Uterus (tissue), 3 donors: ENCODE measurements at regions not wholly inside any gene's neighbourhood (a gene's known extent, or its start where the extent isn't known, plus 50 kb on each side); places are given as distances from the start of the nearest gene placed in this dataset.

Experiments used
- DNase-seq, 2 donors: peaks; one replicate each; pipeline ENCODE4 v3.0.0-alpha.2; 2019 to 2020
- H3K27ac ChIP-seq, 2 donors: fragments of 200-600 bp; sonication (generic); 1 replicate in 1 of 2; 2 replicates in 1 of 2; pipeline ENCODE4 v1.5.1; 2016 to 2018
- H3K27me3 ChIP-seq, 2 donors: fragments of 200-600 bp; sonication (generic); one replicate each; pipeline ENCODE4 v1.5.1; 2018 to 2019; ENCODE audit warnings: control low read depth in 1 of 2
- H3K36me3 ChIP-seq, 2 donors: fragments of 200-600 bp; sonication (generic); one replicate each; pipeline ENCODE4 v1.5.1; 2019; ENCODE audit warnings: control low read depth in 1 of 2
- H3K4me1 ChIP-seq, 2 donors: fragments of 200-600 bp; sonication (generic); one replicate each; pipeline ENCODE4 v1.5.1; 2018 to 2019; ENCODE audit warnings: control low read depth in 1 of 2
- H3K4me3 ChIP-seq, 2 donors: fragments of 200-600 bp; sonication (generic); 1 replicate in 1 of 2; 2 replicates in 1 of 2; pipeline ENCODE4 v1.5.1; 2018 to 2019; ENCODE audit warnings: mild to moderate bottlenecking in 1 of 2
- H3K9me3 ChIP-seq, 2 donors: fragments of 200-600 bp; sonication (generic); one replicate each; pipeline ENCODE4 v1.5.1; 2019; ENCODE audit warnings: control low read depth in 1 of 2
- CTCF ChIP-seq, 4 experiments: fragments of 200-600 bp in 2 of 4; fragments of 450-650 bp in 2 of 4; sonication (generic) in 2 of 4; IDR thresholded peaks; one replicate each; pipeline ENCODE4 v1.5.1; 2016 to 2019; ENCODE audit warnings: antibody characterized with exemption in 4 of 4, mild to moderate bottlenecking in 2 of 4, moderate library complexity in 1 of 4
- POLR2A ChIP-seq, 2 donors: fragments of 450-650 bp; IDR thresholded peaks; one replicate each; pipeline ENCODE4 v1.6.1; 2016; ENCODE audit warnings: antibody characterized with exemption in 2 of 2, mild to moderate bottlenecking in 1 of 2, moderate library complexity in 1 of 2
- intact Hi-C: fragments of 100-400 bp; cut with DNase I; formaldehyde crosslinking; loops from one replicate; pipeline ENCODE4 v1.15.1; 2023; ENCODE audit warnings: low total_unique reads
- donor health status: DM: yes; HTN: yes; CAD: no.

GRCh38 chr12:126558219-126558618 lies 1493.0 kb downstream of the AACS start:
- intact Hi-C loops, result no loop called here
- Histone ChIP-seq H3K4me1 (no peaks in the 10 kb centered on the region), H3K9me3 (no peaks in the 10 kb centered on the region), H3K27me3 (no peaks in the 10 kb centered on the region), H3K4me3 (no peak overlapping the region), H3K27ac (no peak overlapping the region), H3K36me3 (no peaks in the 10 kb centered on the region)
- no peak for DNase-seq
- TF ChIP-seq CTCF (IDR thresholded peaks at IDR 0.05) (no peak), POLR2A (IDR thresholded peaks at IDR 0.05) (no peak)

GRCh38 chr12:126558810-126559209 lies 1493.6 kb downstream of the AACS start:
- Histone ChIP-seq H3K27me3 (no peaks in the 10 kb centered on the region), H3K4me3 (no peak overlapping the region), H3K4me1 (no peaks in the 10 kb centered on the region), H3K36me3 (no peaks in the 10 kb centered on the region), H3K27ac (no peak overlapping the region), H3K9me3 (no peaks in the 10 kb centered on the region)
- intact Hi-C loops, result no loop called here
- no peak for DNase-seq
- TF ChIP-seq CTCF (IDR thresholded peaks at IDR 0.05) (no peak), POLR2A (IDR thresholded peaks at IDR 0.05) (no peak)

- no peak for TF ChIP-seq CTCF (IDR thresholded peaks at IDR 0.05)
- TF ChIP-seq POLR2A (IDR thresholded peaks at IDR 0.05), result no peak
- Histone ChIP-seq H3K4me1 (no peaks in the 10 kb centered on the region), H3K9me3 (no peaks in the 10 kb centered on the region), H3K36me3 (no peaks in the 10 kb centered on the region), H3K27me3 (no peaks in the 10 kb centered on the region), H3K27ac (no peak overlapping the region), H3K4me3 (no peak overlapping the region)
- DNase-seq, result no peak
- intact Hi-C loops, result no loop called here
Measured at GRCh38 chr12:126567016-126567415, 1501.8 kb downstream of the AACS start.

- TF ChIP-seq POLR2A (IDR thresholded peaks at IDR 0.05), result no peak
- TF ChIP-seq CTCF (IDR thresholded peaks at IDR 0.05), result no peak
- intact Hi-C loops, result no loop called here
- no peaks in the 10 kb centered on the region for H3K9me3 ChIP-seq
- no peaks in the 10 kb centered on the region for H3K4me1 ChIP-seq
- no peaks in the 10 kb centered on the region for H3K36me3 ChIP-seq
- no peak for DNase-seq
- H3K27ac ChIP-seq, result no peak overlapping the region
- H3K27me3 ChIP-seq, result no peaks in the 10 kb centered on the region
- H3K4me3 ChIP-seq, result no peak overlapping the region
Measured at GRCh38 chr12:126569706-126570105, 1504.5 kb downstream of the AACS start.

- H3K9me3 ChIP-seq, result no peaks in the 10 kb centered on the region
- intact Hi-C loops, result no loop called here
- no peak for TF ChIP-seq POLR2A (IDR thresholded peaks at IDR 0.05)
- no peak for TF ChIP-seq CTCF (IDR thresholded peaks at IDR 0.05)
Measured at GRCh38 chr12:126570566-126570965, 1505.3 kb downstream of the AACS start.

More at GRCh38 chr12:126570566-126570965, 1505.3 kb downstream of the AACS start:
- DNase-seq, result no peak
- Histone ChIP-seq H3K4me3 (no peak overlapping the region), H3K36me3 (no peaks in the 10 kb centered on the region), H3K4me1 (no peaks in the 10 kb centered on the region), H3K27me3 (no peaks in the 10 kb centered on the region), H3K27ac (no peak overlapping the region)
